MM.1S (cell line): ENCODE measurements at regions not wholly inside any gene's neighbourhood (a gene's known extent, or its start where the extent isn't known, plus 50 kb on each side); places are given as distances from the start of the nearest gene placed in this dataset.

Experiments used
- DNase-seq: peaks from one replicate; pipeline ENCODE4 v3.0.0-alpha.2; 2015
- H2AFZ ChIP-seq: fragments of 300-600 bp; sonication (generic); 2 replicates; pipeline ENCODE4 v1.6.0; 2016; ENCODE audit warnings: antibody characterized with exemption, low read length
- H3F3A ChIP-seq: fragments of 300-600 bp; sonication (generic); 2 replicates; pipeline ENCODE4 v1.6.1; 2016; ENCODE audit warnings: mild to moderate bottlenecking, antibody characterized with exemption, low read length, moderate library complexity, mixed read lengths; ENCODE audit not compliant: insufficient read depth
- H3K27ac ChIP-seq: fragments of 300-600 bp; sonication (generic); 2 replicates; pipeline ENCODE4 v1.5.1; 2016; ENCODE audit warnings: mild to moderate bottlenecking, low read length
- H3K27me3 ChIP-seq: fragments of 300-600 bp; sonication (generic); replicated peaks from 2 replicates; pipeline ENCODE4 v1.6.0; 2016; ENCODE audit warnings: low read length; ENCODE audit not compliant: insufficient read depth
- H3K36me3 ChIP-seq: fragments of 300-600 bp; sonication (generic); replicated peaks from 2 replicates; pipeline ENCODE4 v1.6.1; 2016; ENCODE audit warnings: mild to moderate bottlenecking, low read length, mixed read lengths; ENCODE audit not compliant: insufficient read depth
- H3K4me1 ChIP-seq: fragments of 300-600 bp; sonication (generic); 2 replicates; pipeline ENCODE4 v1.6.1; 2016; ENCODE audit warnings: low read length, mixed read lengths
- H3K4me2 ChIP-seq: fragments of 300-600 bp; sonication (generic); 2 replicates; pipeline ENCODE4 v1.6.0; 2016; ENCODE audit warnings: low read depth, low read length
- H3K4me3 ChIP-seq: fragments of 300-600 bp; sonication (generic); 2 replicates; pipeline ENCODE4 v1.5.1; 2016; ENCODE audit warnings: low read length, mixed read lengths
- H3K79me2 ChIP-seq: fragments of 300-600 bp; sonication (generic); 2 replicates; pipeline ENCODE4 v1.6.1; 2016; ENCODE audit warnings: mixed run types, low read length, mixed read lengths
- H3K9ac ChIP-seq: fragments of 300-600 bp; sonication (generic); 2 replicates; pipeline ENCODE4 v1.6.1; 2016; ENCODE audit warnings: low read length, mixed read lengths
- H3K9me2 ChIP-seq: fragments of 300-600 bp; sonication (generic); replicated peaks from 2 replicates; pipeline ENCODE4 v1.6.1; 2016; ENCODE audit warnings: mild to moderate bottlenecking, low read length, mixed read lengths; ENCODE audit not compliant: insufficient read depth
- H3K9me3 ChIP-seq: fragments of 300-600 bp; sonication (generic); replicated peaks from 2 replicates; pipeline ENCODE4 v1.6.1; 2016; ENCODE audit warnings: mild to moderate bottlenecking, low read length, mixed read lengths; ENCODE audit not compliant: insufficient read depth
- H4K20me1 ChIP-seq: fragments of 300-600 bp; sonication (generic); 2 replicates; pipeline ENCODE4 v1.6.1; 2016; ENCODE audit warnings: mild to moderate bottlenecking, low read length, moderate library complexity, mixed read lengths; ENCODE audit not compliant: insufficient read depth
- CTCF ChIP-seq: fragments of 300-600 bp; sonication (generic); IDR thresholded peaks from 2 replicates; pipeline ENCODE4 v1.5.1; 2016; ENCODE audit warnings: antibody characterized with exemption, low read length, mixed read lengths
- EZH2 ChIP-seq: fragments of 300-600 bp; sonication (generic); optimal IDR thresholded peaks from 2 replicates; pipeline ENCODE3; 2017; ENCODE audit warnings: low read depth, mild to moderate bottlenecking, antibody characterized with exemption, low read length, mixed read lengths
- EZH2phosphoT487 ChIP-seq: fragments of 300-600 bp; sonication (generic); IDR thresholded peaks from 2 replicates; pipeline ENCODE4 v1.6.1; 2018; ENCODE audit warnings: antibody characterized with exemption, low read length

DNA sequence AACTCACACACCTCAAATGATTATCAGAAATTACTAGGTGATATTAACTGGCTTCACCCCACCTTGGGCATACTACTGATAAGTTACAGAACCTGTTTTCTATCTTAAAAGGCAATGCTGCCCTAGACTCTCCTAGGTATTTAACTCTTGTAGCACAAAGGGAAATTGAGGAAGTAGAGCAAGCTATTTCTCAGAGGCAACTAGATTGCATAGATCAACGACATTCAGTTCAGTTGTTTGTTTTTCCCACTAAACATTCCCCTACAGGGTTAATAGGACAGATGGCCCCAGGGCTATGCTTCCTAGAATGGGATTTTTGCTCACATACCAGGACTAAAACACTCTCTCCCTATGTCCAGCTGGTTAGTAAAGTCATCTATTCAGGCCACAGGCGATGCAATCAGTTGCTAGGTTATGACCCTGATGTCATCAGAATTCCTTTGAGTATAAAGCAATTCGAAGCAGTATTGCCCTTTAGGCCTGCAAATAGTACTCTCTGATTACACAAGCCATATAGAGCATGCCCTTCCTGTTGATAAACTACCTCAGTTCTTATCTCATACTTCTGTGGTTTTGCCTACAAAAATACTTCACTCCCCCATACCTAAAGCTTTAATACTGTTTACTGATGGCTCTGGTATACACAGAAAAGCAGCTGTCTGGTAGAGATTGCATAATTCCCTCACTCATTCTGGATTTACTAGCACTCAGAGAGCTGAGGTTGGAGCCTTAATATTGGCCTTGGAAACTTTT, 67.4 kb upstream of the ASCC3 start:
- Histone ChIP-seq H3K27ac (no peak overlapping the region), H3K36me3 (no peaks in the 10 kb centered on the region), H3K27me3 (no peaks in the 10 kb centered on the region), H3K4me3 (no peak overlapping the region), H4K20me1 (no peaks in the 10 kb centered on the region), H3K4me1 (no peaks in the 10 kb centered on the region), H3K9me2 (no peaks in the 10 kb centered on the region), H3F3A (no peaks in the 10 kb centered on the region), H3K9me3 (no peaks in the 10 kb centered on the region), H3K4me2 (no peak overlapping the region), H3K79me2 (no peaks in the 10 kb centered on the region), H3K9ac (no peak overlapping the region), H2AFZ (no peak overlapping the region)
- TF ChIP-seq EZH2: no peak
- no peak for TF ChIP-seq CTCF
- no peak for TF ChIP-seq EZH2phosphoT487
- DNase-seq: no peak

- Histone ChIP-seq H3K4me1 (no peaks in the 10 kb centered on the region), H3K4me2 (no peak overlapping the region), H2AFZ (no peak overlapping the region), H3K36me3 (no peaks in the 10 kb centered on the region), H3K9me3 (no peaks in the 10 kb centered on the region), H3K27me3 (no peaks in the 10 kb centered on the region), H4K20me1 (no peaks in the 10 kb centered on the region), H3K9me2 (no peaks in the 10 kb centered on the region), H3K79me2 (no peaks in the 10 kb centered on the region), H3K4me3 (no peak overlapping the region), H3K9ac (no peak overlapping the region), H3F3A (no peaks in the 10 kb centered on the region), H3K27ac (no peak overlapping the region)
- TF ChIP-seq EZH2phosphoT487: no peak
- TF ChIP-seq EZH2: no peak
- TF ChIP-seq CTCF: no peak
- no peak for DNase-seq
Observed at GRCh38 chr6:100952006-100952405, 70.9 kb upstream of the ASCC3 start.

GRCh38 chr6:100959280-100959679, 78.2 kb upstream of the ASCC3 start:
- Histone ChIP-seq H3K9me3 (no peaks in the 10 kb centered on the region), H3K4me3 (no peak overlapping the region), H3K36me3 (no peaks in the 10 kb centered on the region), H2AFZ (no peak overlapping the region), H3K27ac (no peak overlapping the region), H3K27me3 (no peaks in the 10 kb centered on the region), H4K20me1 (no peaks in the 10 kb centered on the region), H3K4me2 (no peak overlapping the region), H3F3A (no peaks in the 10 kb centered on the region), H3K9me2 (no peaks in the 10 kb centered on the region), H3K79me2 (no peaks in the 10 kb centered on the region), H3K4me1 (no peaks in the 10 kb centered on the region), H3K9ac (no peak overlapping the region)
- DNase-seq: no peak
- TF ChIP-seq EZH2 (no peak), EZH2phosphoT487 (no peak), CTCF (no peak)
